ENCODE measurements at regions not wholly inside any gene's neighbourhood (a gene's known extent, or its start where the extent isn't known, plus 50 kb on each side); places are given as distances from the start of the nearest gene placed in this dataset.

- no peaks in the 10 kb centered on the region for H3K79me2 ChIP-seq (ENCODE audit: control insufficient read depth, insufficient read depth, low read length)
- no peaks in the 10 kb centered on the region for H4K20me1 ChIP-seq (ENCODE audit: control insufficient read depth, extremely low read depth, insufficient read depth, low read length)
- H2AFZ ChIP-seq (ENCODE audit: low read length): no peak overlapping the region
- H3K9ac ChIP-seq (ENCODE audit: insufficient read depth, low read length): no peak overlapping the region
- no peaks in the 10 kb centered on the region for H3K9me3 ChIP-seq (ENCODE audit: control insufficient read depth, insufficient read depth, low read depth, low read length)
- TF ChIP-seq EZH2 (IDR thresholded peaks at IDR 0.05; ENCODE audit: low read length, missing control alignments) (no peak), CTCF (conservative IDR thresholded peaks at IDR 0.05 in 1 of 2, IDR thresholded peaks at IDR 0.05 in 1 of 2; ENCODE audit: low read depth in 1 of 2, low read length in 2 of 2) (no peak)
- DNase-seq (ENCODE audit: low read depth in 2 of 2): no peak
- H3K27ac ChIP-seq (ENCODE audit: insufficient read depth, low read length): no peak overlapping the region
- H3K4me1 ChIP-seq (ENCODE audit: control insufficient read depth, extremely low read depth, insufficient read depth, low read length): no peaks in the 10 kb centered on the region
- no peaks in the 10 kb centered on the region for H3K27me3 ChIP-seq (ENCODE audit: control insufficient read depth, insufficient read depth, low read length)
- H3K4me2 ChIP-seq (ENCODE audit: extremely low read depth, insufficient read depth, low read length): no peak overlapping the region
- H3K36me3 ChIP-seq (ENCODE audit: control insufficient read depth, insufficient read depth, low read length): no peaks in the 10 kb centered on the region
- no peak overlapping the region for H3K4me3 ChIP-seq (replicated peaks in 1 of 4; ENCODE audit: control extremely low read depth in 1 of 4, insufficient read depth in 1 of 4, low read depth in 3 of 4, low read length in 4 of 4)
Observed at GRCh38 chr7:69176841-69177240, 421.4 kb upstream of the AUTS2 start.

- DNase-seq (ENCODE audit: low read depth in 2 of 2): peak in 1 of 2 donors; percentile 26
- H3K4me1 ChIP-seq (ENCODE audit: control insufficient read depth, extremely low read depth, insufficient read depth, low read length): no peaks in the 10 kb centered on the region
Observed at GRCh38 chr7:69177461-69177861, 420.8 kb upstream of the AUTS2 start.

GRCh38 chr7:69177941-69178494 lies 420.3 kb upstream of the AUTS2 start:
- Histone ChIP-seq H3K4me2 (ENCODE audit: extremely low read depth, insufficient read depth, low read length) (no peak overlapping the region), H3K79me2 (ENCODE audit: control insufficient read depth, insufficient read depth, low read length) (no peaks in the 10 kb centered on the region), H3K36me3 (ENCODE audit: control insufficient read depth, insufficient read depth, low read length) (no peaks in the 10 kb centered on the region), H3K27ac (ENCODE audit: insufficient read depth, low read length) (no peak overlapping the region), H3K9me3 (ENCODE audit: control insufficient read depth, insufficient read depth, low read depth, low read length) (no peaks in the 10 kb centered on the region), H4K20me1 (ENCODE audit: control insufficient read depth, extremely low read depth, insufficient read depth, low read length) (no peaks in the 10 kb centered on the region), H3K9ac (ENCODE audit: insufficient read depth, low read length) (no peak overlapping the region), H3K4me3 (replicated peaks in 1 of 4; ENCODE audit: control extremely low read depth in 1 of 4, insufficient read depth in 1 of 4, low read depth in 3 of 4, low read length in 4 of 4) (no peak overlapping the region), H3K27me3 (ENCODE audit: control insufficient read depth, insufficient read depth, low read length) (no peaks in the 10 kb centered on the region), H2AFZ (ENCODE audit: low read length) (no peak overlapping the region), H3K4me1 (ENCODE audit: control insufficient read depth, extremely low read depth, insufficient read depth, low read length) (no peaks in the 10 kb centered on the region)
- DNase-seq (ENCODE audit: low read depth in 2 of 2): peak in 1 of 2 donors; percentile 78
- TF ChIP-seq EZH2 (IDR thresholded peaks at IDR 0.05; ENCODE audit: low read length, missing control alignments): no peak
- no peak for TF ChIP-seq CTCF (conservative IDR thresholded peaks at IDR 0.05 in 1 of 2, IDR thresholded peaks at IDR 0.05 in 1 of 2; ENCODE audit: low read depth in 1 of 2, low read length in 2 of 2)

More at GRCh38 chr7:69177461-69177861, 420.8 kb upstream of the AUTS2 start:
- Histone ChIP-seq H2AFZ (ENCODE audit: low read length) (no peak overlapping the region), H3K27ac (ENCODE audit: insufficient read depth, low read length) (no peak overlapping the region), H3K79me2 (ENCODE audit: control insufficient read depth, insufficient read depth, low read length) (no peaks in the 10 kb centered on the region), H4K20me1 (ENCODE audit: control insufficient read depth, extremely low read depth, insufficient read depth, low read length) (no peaks in the 10 kb centered on the region), H3K36me3 (ENCODE audit: control insufficient read depth, insufficient read depth, low read length) (no peaks in the 10 kb centered on the region), H3K4me3 (replicated peaks in 1 of 4; ENCODE audit: control extremely low read depth in 1 of 4, insufficient read depth in 1 of 4, low read depth in 3 of 4, low read length in 4 of 4) (no peak overlapping the region), H3K9ac (ENCODE audit: insufficient read depth, low read length) (no peak overlapping the region), H3K9me3 (ENCODE audit: control insufficient read depth, insufficient read depth, low read depth, low read length) (no peaks in the 10 kb centered on the region), H3K4me2 (ENCODE audit: extremely low read depth, insufficient read depth, low read length) (no peak overlapping the region), H3K27me3 (ENCODE audit: control insufficient read depth, insufficient read depth, low read length) (no peaks in the 10 kb centered on the region)
- TF ChIP-seq EZH2 (IDR thresholded peaks at IDR 0.05; ENCODE audit: low read length, missing control alignments) (no peak), CTCF (conservative IDR thresholded peaks at IDR 0.05 in 1 of 2, IDR thresholded peaks at IDR 0.05 in 1 of 2; ENCODE audit: low read depth in 1 of 2, low read length in 2 of 2) (no peak)

Data from fibroblast of lung (primary cell).